ENCODE measurements at regions not wholly inside any gene's neighbourhood (a gene's known extent, or its start where the extent isn't known, plus 50 kb on each side); places are given as distances from the start of the nearest gene placed in this dataset.

- Histone ChIP-seq H3K4me1 (no peaks in the 10 kb centered on the region), H3K4me3 (no peak overlapping the region), H3K36me3 (no peaks in the 10 kb centered on the region), H3K27me3 (ENCODE audit: low read depth) (peaks cover 18% of the 10 kb centered on the region), H3K9me3 (replicated peaks) (peaks cover 9% of the 10 kb centered on the region), H3K27ac (replicated peaks) (no peak overlapping the region)
- intact Hi-C loops (cut with micrococcal nuclease) = no loop called here
- DNase-seq = no peak
- TF ChIP-seq, protein P1, sequence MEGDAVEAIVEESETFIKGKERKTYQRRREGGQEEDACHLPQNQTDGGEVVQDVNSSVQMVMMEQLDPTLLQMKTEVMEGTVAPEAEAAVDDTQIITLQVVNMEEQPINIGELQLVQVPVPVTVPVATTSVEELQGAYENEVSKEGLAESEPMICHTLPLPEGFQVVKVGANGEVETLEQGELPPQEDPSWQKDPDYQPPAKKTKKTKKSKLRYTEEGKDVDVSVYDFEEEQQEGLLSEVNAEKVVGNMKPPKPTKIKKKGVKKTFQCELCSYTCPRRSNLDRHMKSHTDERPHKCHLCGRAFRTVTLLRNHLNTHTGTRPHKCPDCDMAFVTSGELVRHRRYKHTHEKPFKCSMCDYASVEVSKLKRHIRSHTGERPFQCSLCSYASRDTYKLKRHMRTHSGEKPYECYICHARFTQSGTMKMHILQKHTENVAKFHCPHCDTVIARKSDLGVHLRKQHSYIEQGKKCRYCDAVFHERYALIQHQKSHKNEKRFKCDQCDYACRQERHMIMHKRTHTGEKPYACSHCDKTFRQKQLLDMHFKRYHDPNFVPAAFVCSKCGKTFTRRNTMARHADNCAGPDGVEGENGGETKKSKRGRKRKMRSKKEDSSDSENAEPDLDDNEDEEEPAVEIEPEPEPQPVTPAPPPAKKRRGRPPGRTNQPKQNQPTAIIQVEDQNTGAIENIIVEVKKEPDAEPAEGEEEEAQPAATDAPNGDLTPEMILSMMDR (IDR thresholded peaks at IDR 0.05; ENCODE audit: borderline replicate concordance) = no peak
Measured at GRCh38 chr20:21780528-21780927, 75.1 kb downstream of the PAX1 start.
